BJ (cell line): ENCODE measurements at regions not wholly inside any gene's neighbourhood (a gene's known extent, or its start where the extent isn't known, plus 50 kb on each side); places are given as distances from the start of the nearest gene placed in this dataset.

Experiments used
- CTCF ChIA-PET: fragments of 350-600 bp; formaldehyde crosslinking; extraction: SDS; loops from one replicate; lab custom pipeline; 2021; ENCODE audit warnings: antibody characterized with exemption, inconsistent platforms; lab: Yijun Ruan, JAX
- POLR2A ChIA-PET: fragments of 300-600 bp; sonication (Branson Sonifier 250); formaldehyde crosslinking; extraction: SDS; loops from one replicate; lab custom pipeline; 2021; ENCODE audit warnings: antibody characterized with exemption; lab: Charles Lee
- DNase-seq: peaks from one replicate; pipeline ENCODE4 v3.0.0-alpha.2; 2011; ENCODE audit warnings: low read depth
- H3K27me3 ChIP-seq: 2 replicates; pipeline ENCODE4 v1.6.0; 2011; ENCODE audit warnings: low read length; ENCODE audit not compliant: control insufficient read depth, insufficient read depth
- H3K36me3 ChIP-seq: 2 replicates; pipeline ENCODE4 v1.5.1; 2011; ENCODE audit warnings: low read length; ENCODE audit not compliant: control insufficient read depth, insufficient read depth
- H3K4me3 ChIP-seq: 2 replicates; pipeline ENCODE4 v1.5.1; 2011; ENCODE audit warnings: low read depth, mild to moderate bottlenecking, control low read depth, low read length
- CTCF ChIP-seq: IDR thresholded peaks from 2 replicates; pipeline ENCODE4 v1.5.1; 2011; ENCODE audit warnings: low read depth, mild to moderate bottlenecking, control low read depth, inconsistent platforms, low read length, moderate library complexity; ENCODE audit not compliant: insufficient read depth

- Histone ChIP-seq H3K4me3 (no peak overlapping the region), H3K36me3 (no peaks in the 10 kb centered on the region), H3K27me3 (no peaks in the 10 kb centered on the region)
- ChIA-PET CTCF (no interaction called here), POLR2A (no interaction called here)
- DNase-seq = no peak
- TF ChIP-seq CTCF = no peak
Measured at GRCh38 chr17:15161395-15161794, 103.7 kb downstream of the PMP22 start.

- CTCF ChIA-PET = interaction anchor here (0.5 to 1.6 kb wide), 11 partner anchors 8 to 1530 kb away, joined by 3 to 6 read pairs (median 4); no protein-coding TSS in a partner anchor
- DNase-seq = no peak
- H3K27me3 ChIP-seq = no peaks in the 10 kb centered on the region
- H3K4me3 ChIP-seq = no peak overlapping the region
- no peak for TF ChIP-seq CTCF
- POLR2A ChIA-PET = no interaction called here
- H3K36me3 ChIP-seq = no peaks in the 10 kb centered on the region
Measured at GRCh38 chr17:15157051-15157450, 108.1 kb downstream of the PMP22 start.

- no peaks in the 10 kb centered on the region for H3K27me3 ChIP-seq
- ChIA-PET CTCF (interaction anchor here (0.7 to 2.1 kb wide), 4 partner anchors 15 to 228 kb away, joined by 4 to 16 read pairs (median 4); no protein-coding TSS in a partner anchor), POLR2A (no interaction called here)
- H3K36me3 ChIP-seq = no peaks in the 10 kb centered on the region
- H3K4me3 ChIP-seq = no peak overlapping the region
- TF ChIP-seq CTCF = no peak
- DNase-seq = no peak
Measured at GRCh38 chr17:15154618-15155017, 110.5 kb downstream of the PMP22 start.

- no peak overlapping the region for H3K4me3 ChIP-seq
- H3K36me3 ChIP-seq = no peaks in the 10 kb centered on the region
- DNase-seq = no peak
- ChIA-PET POLR2A (no interaction called here), CTCF (interaction anchor here (1.4 kb wide), 1 partner anchor 10 kb away, joined by 5 read pairs; no protein-coding TSS in a partner anchor)
- no peak for TF ChIP-seq CTCF
- H3K27me3 ChIP-seq = no peaks in the 10 kb centered on the region
Measured at GRCh38 chr17:15145621-15146020, 119.5 kb downstream of the PMP22 start.

GRCh38 chr17:15143524-15143923 lies 121.6 kb downstream of the PMP22 start:
- Histone ChIP-seq H3K4me3 (no peak overlapping the region), H3K36me3 (no peaks in the 10 kb centered on the region), H3K27me3 (no peaks in the 10 kb centered on the region)
- no peak for DNase-seq
- ChIA-PET CTCF (no interaction called here), POLR2A (no interaction called here)
- TF ChIP-seq CTCF = no peak
